ENCODE measurements at regions not wholly inside any gene's neighbourhood (a gene's known extent, or its start where the extent isn't known, plus 50 kb on each side); places are given as distances from the start of the nearest gene placed in this dataset.

GRCh38 chr5:89450149-89450538 lies 567.2 kb upstream of the MEF2C start:
- H3K27ac ChIP-seq, result no peak overlapping the region
- TF ChIP-seq ZFX (IDR thresholded peaks at IDR 0.05; ENCODE audit: borderline replicate concordance) (no peak), CTCF (IDR thresholded peaks at IDR 0.05) (no peak)

GRCh38 chr5:89449392-89450148 lies 566.6 kb upstream of the MEF2C start:
- no peak overlapping the region for H3K27ac ChIP-seq
- TF ChIP-seq ZFX (IDR thresholded peaks at IDR 0.05; ENCODE audit: borderline replicate concordance) (no peak), CTCF (IDR thresholded peaks at IDR 0.05) (no peak)

GRCh38 chr5:89447027-89447426 lies 564.0 kb upstream of the MEF2C start:
- TF ChIP-seq CTCF (IDR thresholded peaks at IDR 0.05), result no peak
- TF ChIP-seq ZFX (IDR thresholded peaks at IDR 0.05; ENCODE audit: borderline replicate concordance), result no peak
- no peak overlapping the region for H3K27ac ChIP-seq

GRCh38 chr5:89445106-89445745 lies 562.2 kb upstream of the MEF2C start:
- no peak overlapping the region for H3K27ac ChIP-seq
- TF ChIP-seq CTCF (IDR thresholded peaks at IDR 0.05) (no peak), ZFX (IDR thresholded peaks at IDR 0.05; ENCODE audit: borderline replicate concordance) (no peak)

- H3K27ac ChIP-seq, result no peak overlapping the region
- no peak for TF ChIP-seq CTCF (IDR thresholded peaks at IDR 0.05)
- TF ChIP-seq ZFX (IDR thresholded peaks at IDR 0.05; ENCODE audit: borderline replicate concordance), result no peak
Measured at GRCh38 chr5:89444088-89444487, 561.1 kb upstream of the MEF2C start.

- no peak overlapping the region for H3K27ac ChIP-seq
- no peak for TF ChIP-seq CTCF (IDR thresholded peaks at IDR 0.05)
- no peak for TF ChIP-seq ZFX (IDR thresholded peaks at IDR 0.05; ENCODE audit: borderline replicate concordance)
Measured at GRCh38 chr5:89443508-89443907, 560.5 kb upstream of the MEF2C start.

GRCh38 chr5:89441965-89442364 lies 559.0 kb upstream of the MEF2C start:
- H3K27ac ChIP-seq, result no peak overlapping the region
- TF ChIP-seq ZFX (IDR thresholded peaks at IDR 0.05; ENCODE audit: borderline replicate concordance) (no peak), CTCF (IDR thresholded peaks at IDR 0.05) (no peak)
